KG1 (cell line): ENCODE measurements at regions not wholly inside any gene's neighbourhood (a gene's known extent, or its start where the extent isn't known, plus 50 kb on each side); places are given as distances from the start of the nearest gene placed in this dataset.
"Not testable (repeated sequence)": the region's sequence is repeated elsewhere in the genome, so short reads cannot be mapped to it uniquely, and the experiment has no call there.

ENCODE experiments used
- DNase-seq: peaks from one replicate; lab custom pipeline; 2025; lab: John Stamatoyannopoulos, UW

- no peak for DNase-seq
Measured at GRCh38 chr2:22981785-22982184, 403.2 kb upstream of the KLHL29 start.

- not testable (repeated sequence) for DNase-seq
Measured at GRCh38 chr2:22984152-22984551, 400.8 kb upstream of the KLHL29 start.

GRCh38 chr2:22990246-22990645 is 394.7 kb upstream of the KLHL29 start:
- DNase-seq = no peak

GRCh38 chr2:22991844-22992243 is 393.1 kb upstream of the KLHL29 start:
- no peak for DNase-seq

- no peak for DNase-seq
Measured at GRCh38 chr2:22992441-22992840, 392.5 kb upstream of the KLHL29 start.

GRCh38 chr2:22993250-22993649 is 391.7 kb upstream of the KLHL29 start:
- no peak for DNase-seq

GRCh38 chr2:22995576-22995975 is 389.4 kb upstream of the KLHL29 start:
- DNase-seq = no peak

GRCh38 chr2:22996911-22997310 is 388.1 kb upstream of the KLHL29 start:
- DNase-seq = no peak

GRCh38 chr2:22998359-22998758 is 386.6 kb upstream of the KLHL29 start:
- DNase-seq = no peak

GRCh38 chr2:22999951-23000350 is 385.0 kb upstream of the KLHL29 start:
- DNase-seq = no peak

- no peak for DNase-seq
Measured at GRCh38 chr2:23002234-23002633, 382.7 kb upstream of the KLHL29 start.

- DNase-seq = no peak
Measured at GRCh38 chr2:23005469-23005868, 379.5 kb upstream of the KLHL29 start.

GRCh38 chr2:23007631-23008235 is 377.2 kb upstream of the KLHL29 start:
- no peak for DNase-seq

GRCh38 chr2:23008440-23008839 is 376.5 kb upstream of the KLHL29 start:
- no peak for DNase-seq

GRCh38 chr2:23008951-23009350 is 376.0 kb upstream of the KLHL29 start:
- no peak for DNase-seq

- DNase-seq = no peak
Measured at GRCh38 chr2:23009545-23010149, 375.3 kb upstream of the KLHL29 start.

GRCh38 chr2:23012499-23012898 is 372.5 kb upstream of the KLHL29 start:
- no peak for DNase-seq

GRCh38 chr2:23015651-23016200 is 369.3 kb upstream of the KLHL29 start:
- DNase-seq = no peak

GRCh38 chr2:23019476-23019875 is 365.5 kb upstream of the KLHL29 start:
- DNase-seq = no peak

- no peak for DNase-seq
Measured at GRCh38 chr2:23020659-23021058, 364.3 kb upstream of the KLHL29 start.

GRCh38 chr2:23021311-23022120 is 363.5 kb upstream of the KLHL29 start:
- no peak for DNase-seq

GRCh38 chr2:23023722-23024121 is 361.3 kb upstream of the KLHL29 start:
- DNase-seq = no peak

- DNase-seq = no peak
Measured at GRCh38 chr2:23026671-23027070, 358.3 kb upstream of the KLHL29 start.
